GM12875 (cell line): ENCODE measurements at regions not wholly inside any gene's neighbourhood (a gene's known extent, or its start where the extent isn't known, plus 50 kb on each side); places are given as distances from the start of the nearest gene placed in this dataset.

Experiments
- H3K4me3 ChIP-seq: one replicate; pipeline ENCODE4 v1.5.1; 2011; ENCODE audit warnings: low read depth, low read length, control low read depth
- CTCF ChIP-seq: IDR thresholded peaks from 2 replicates; pipeline ENCODE4 v1.5.1; 2011; ENCODE audit warnings: low read depth, mild to moderate bottlenecking, control low read depth, inconsistent platforms, low read length, moderate library complexity, borderline replicate concordance; ENCODE audit not compliant: insufficient read depth

GRCh38 chr4:181908168-181908567 lies 335.0 kb upstream of the TENM3 start:
- no peak for TF ChIP-seq CTCF
- no peak overlapping the region for H3K4me3 ChIP-seq

DNA sequence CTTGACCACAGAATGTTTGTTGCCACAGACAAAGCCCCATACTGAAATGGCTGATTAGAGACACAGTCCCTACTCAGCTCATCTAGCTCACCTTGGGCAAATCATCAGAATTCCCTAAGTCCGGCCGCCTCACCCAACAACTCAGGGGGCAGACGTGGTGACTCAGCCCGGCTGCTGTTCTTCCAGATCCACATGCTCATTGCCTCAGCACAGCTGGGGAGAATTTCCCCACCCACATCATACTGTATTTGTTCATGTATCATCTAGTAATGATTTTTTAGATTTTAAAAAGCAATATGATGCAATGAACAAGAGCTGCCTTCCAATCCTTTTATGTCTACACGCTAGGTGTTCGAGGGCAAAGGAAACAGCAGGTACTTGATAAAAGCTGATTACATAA lies 333.8 kb upstream of the TENM3 start:
- TF ChIP-seq CTCF, result no peak

GRCh38 chr4:181911420-181911819 lies 331.8 kb upstream of the TENM3 start:
- no peak overlapping the region for H3K4me3 ChIP-seq
- TF ChIP-seq CTCF, result no peak

More for the DNA sequence above, 333.8 kb upstream of the TENM3 start:
- H3K4me3 ChIP-seq, result no peak overlapping the region

DNA sequence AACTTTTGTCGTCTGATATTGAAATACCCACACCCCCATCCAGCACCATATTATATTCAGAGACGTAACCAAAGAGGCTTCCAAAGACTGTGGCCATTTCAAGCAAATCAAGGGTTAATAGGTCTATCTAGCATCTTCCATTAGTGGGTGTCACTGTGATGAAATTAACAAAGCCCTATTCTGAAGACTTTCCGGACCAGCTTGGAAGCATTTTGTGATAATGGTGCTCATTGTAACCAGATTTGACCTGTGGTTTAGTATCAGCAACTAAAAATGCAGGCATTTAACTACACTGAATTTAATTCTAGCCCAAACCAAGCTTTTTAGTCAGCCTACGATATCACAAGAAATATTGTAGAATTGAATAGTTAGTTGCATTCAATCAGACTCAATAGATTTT lies 309.7 kb upstream of the TENM3 start:
- TF ChIP-seq CTCF, result no peak
- no peak overlapping the region for H3K4me3 ChIP-seq

GRCh38 chr4:181938631-181939030 lies 304.6 kb upstream of the TENM3 start:
- H3K4me3 ChIP-seq, result no peak overlapping the region
- TF ChIP-seq CTCF, result no peak

DNA sequence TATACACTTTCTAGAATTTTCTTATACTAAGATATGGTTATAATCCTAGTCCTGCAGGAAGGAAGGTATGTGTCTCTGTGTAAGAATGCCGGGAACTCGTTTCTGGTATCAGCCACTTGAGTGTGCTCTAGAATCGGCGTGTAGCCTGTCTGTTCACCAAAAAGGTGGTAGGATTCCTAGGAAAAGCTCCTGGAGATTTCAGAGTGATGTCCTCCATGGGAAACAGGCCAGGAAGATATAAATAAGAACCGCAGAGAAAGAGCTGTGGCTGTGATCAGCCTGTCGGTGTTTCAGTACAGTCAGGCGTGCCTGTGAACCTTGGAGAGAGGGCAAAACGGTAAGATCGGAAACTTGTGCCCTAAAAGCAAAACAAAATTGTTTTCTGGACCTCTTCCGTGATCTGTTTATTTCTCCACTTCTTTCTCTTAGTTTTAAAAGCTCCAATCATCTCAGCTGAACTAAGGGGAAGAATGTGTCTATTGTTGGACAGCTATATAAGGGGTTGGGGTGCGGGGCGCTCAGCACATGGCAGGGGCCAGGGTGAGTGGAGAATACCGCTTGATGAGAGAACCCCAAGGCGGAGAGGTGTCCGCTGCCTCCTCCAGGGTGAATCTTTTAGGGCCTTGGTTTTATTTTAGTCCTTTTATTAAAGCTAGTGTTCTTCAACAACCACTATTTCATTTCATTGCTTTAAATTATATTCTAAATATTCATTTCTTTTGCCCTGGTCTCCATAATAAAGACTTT lies 303.8 kb upstream of the TENM3 start:
- no peak overlapping the region for H3K4me3 ChIP-seq
- no peak for TF ChIP-seq CTCF

GRCh38 chr4:181944527-181944926 lies 298.7 kb upstream of the TENM3 start:
- no peak for TF ChIP-seq CTCF
- no peak overlapping the region for H3K4me3 ChIP-seq
